Hepatocyte (in vitro differentiated cells): ENCODE measurements at regions not wholly inside any gene's neighbourhood (a gene's known extent, or its start where the extent isn't known, plus 50 kb on each side); places are given as distances from the start of the nearest gene placed in this dataset.

Experiments used
- EZH2 ChIP-seq: fragments of 200-600 bp; sonication (generic); IDR thresholded peaks from 2 replicates; pipeline ENCODE4 v1.6.1; 2016; ENCODE audit warnings: antibody characterized with exemption, mild to moderate bottlenecking, borderline replicate concordance
- EZH2phosphoT487 ChIP-seq: fragments of 200-600 bp; sonication (generic); IDR thresholded peaks from one replicate; pipeline ENCODE4 v1.6.1; 2018; ENCODE audit warnings: antibody characterized with exemption, mild to moderate bottlenecking, low read depth, moderate library complexity; ENCODE audit not compliant: unreplicated experiment, severe bottlenecking
- TF ChIP-seq, protein P1 (sequence below): fragments of 200-600 bp; sonication (generic); IDR thresholded peaks from 2 replicates; pipeline ENCODE4 v1.5.1; 2016; ENCODE audit warnings: antibody characterized with exemption, mild to moderate bottlenecking; ENCODE audit not compliant: poor library complexity

DNA sequence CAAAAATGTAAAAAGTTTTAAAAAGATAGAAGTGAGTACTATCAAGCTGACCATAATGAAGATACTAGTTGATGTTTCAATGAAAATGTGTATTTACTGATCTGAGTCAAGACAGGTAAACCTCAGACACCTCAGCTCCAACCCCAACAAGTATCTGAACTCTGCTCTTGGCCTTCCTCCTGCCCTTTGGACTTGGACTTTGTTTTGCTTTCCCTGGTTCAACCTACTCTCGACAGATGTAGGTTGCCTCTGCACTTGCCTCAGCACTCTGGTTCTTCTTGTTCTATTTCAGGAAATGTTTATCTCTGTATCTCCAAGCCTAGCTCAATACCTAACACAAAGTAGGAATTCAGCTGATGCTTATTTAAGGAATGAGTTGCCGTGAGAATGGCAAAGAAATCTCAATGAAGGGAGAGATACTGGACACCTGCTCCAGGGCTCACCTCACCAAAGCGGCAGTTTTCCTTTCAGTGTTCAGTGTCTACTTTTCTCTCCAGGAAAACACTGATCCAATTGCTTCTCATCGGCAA, 248.8 kb upstream of the CTAGE1 start:
- TF ChIP-seq, protein P1, sequence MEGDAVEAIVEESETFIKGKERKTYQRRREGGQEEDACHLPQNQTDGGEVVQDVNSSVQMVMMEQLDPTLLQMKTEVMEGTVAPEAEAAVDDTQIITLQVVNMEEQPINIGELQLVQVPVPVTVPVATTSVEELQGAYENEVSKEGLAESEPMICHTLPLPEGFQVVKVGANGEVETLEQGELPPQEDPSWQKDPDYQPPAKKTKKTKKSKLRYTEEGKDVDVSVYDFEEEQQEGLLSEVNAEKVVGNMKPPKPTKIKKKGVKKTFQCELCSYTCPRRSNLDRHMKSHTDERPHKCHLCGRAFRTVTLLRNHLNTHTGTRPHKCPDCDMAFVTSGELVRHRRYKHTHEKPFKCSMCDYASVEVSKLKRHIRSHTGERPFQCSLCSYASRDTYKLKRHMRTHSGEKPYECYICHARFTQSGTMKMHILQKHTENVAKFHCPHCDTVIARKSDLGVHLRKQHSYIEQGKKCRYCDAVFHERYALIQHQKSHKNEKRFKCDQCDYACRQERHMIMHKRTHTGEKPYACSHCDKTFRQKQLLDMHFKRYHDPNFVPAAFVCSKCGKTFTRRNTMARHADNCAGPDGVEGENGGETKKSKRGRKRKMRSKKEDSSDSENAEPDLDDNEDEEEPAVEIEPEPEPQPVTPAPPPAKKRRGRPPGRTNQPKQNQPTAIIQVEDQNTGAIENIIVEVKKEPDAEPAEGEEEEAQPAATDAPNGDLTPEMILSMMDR = no peak
- TF ChIP-seq EZH2 = no peak
- no peak for TF ChIP-seq EZH2phosphoT487
